Fibroblast of lung (primary cell): ENCODE measurements at regions not wholly inside any gene's neighbourhood (a gene's known extent, or its start where the extent isn't known, plus 50 kb on each side); places are given as distances from the start of the nearest gene placed in this dataset.

Experiments
- CTCF ChIP-seq, 2 donors: IDR thresholded peaks in 1 of 2; conservative IDR thresholded peaks in 1 of 2; 1 replicate in 1 of 2; 2 replicates in 1 of 2; pipeline ENCODE4 v1.5.1; 2011 to 2012; ENCODE audit warnings: low read length in 2 of 2, control low read depth in 1 of 2, inconsistent platforms in 1 of 2, low read depth in 1 of 2, mild to moderate bottlenecking in 1 of 2
- EZH2 ChIP-seq: IDR thresholded peaks from 2 replicates; pipeline ENCODE4 v1.5.1; 2012; ENCODE audit warnings: low read length, control low read depth, mild to moderate bottlenecking; ENCODE audit errors: missing control alignments

- no peak for TF ChIP-seq CTCF (conservative IDR thresholded peaks at IDR 0.05 in 1 of 2, IDR thresholded peaks at IDR 0.05 in 1 of 2; ENCODE audit: low read depth in 1 of 2, low read length in 2 of 2)
- no peak for TF ChIP-seq EZH2
These were observed 1019.2 kb downstream of the TTLL7 start for GRCh38 chr1:82979593-82980236.
